ENCODE measurements at regions not wholly inside any gene's neighbourhood (a gene's known extent, or its start where the extent isn't known, plus 50 kb on each side); places are given as distances from the start of the nearest gene placed in this dataset.
"Not testable (repeated sequence)": the region's sequence is repeated elsewhere in the genome, so short reads cannot be mapped to it uniquely, and the experiment has no call there.

DNA sequence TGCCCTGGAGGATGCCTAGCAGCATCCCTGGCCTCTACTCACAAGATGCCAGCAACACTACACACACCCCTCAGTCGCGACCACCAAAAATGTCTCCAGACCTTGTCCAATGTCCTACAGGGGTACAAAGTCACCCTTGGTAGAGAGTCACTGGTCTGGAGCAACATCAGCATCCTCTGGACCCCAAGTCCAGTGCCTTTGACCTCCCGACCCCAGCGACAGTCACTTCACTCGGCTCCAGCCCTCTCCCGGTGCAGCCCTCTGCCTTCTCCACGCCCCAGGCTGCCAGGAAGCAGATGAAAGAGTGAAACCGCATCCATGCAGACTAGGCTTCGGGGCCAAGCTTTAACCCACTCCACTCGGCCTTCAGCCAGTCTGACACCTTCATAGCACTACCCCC, 92.0 kb upstream of the SRSF6 start:
- no peak for DNase-seq (ENCODE audit: low spot score)

DNA sequence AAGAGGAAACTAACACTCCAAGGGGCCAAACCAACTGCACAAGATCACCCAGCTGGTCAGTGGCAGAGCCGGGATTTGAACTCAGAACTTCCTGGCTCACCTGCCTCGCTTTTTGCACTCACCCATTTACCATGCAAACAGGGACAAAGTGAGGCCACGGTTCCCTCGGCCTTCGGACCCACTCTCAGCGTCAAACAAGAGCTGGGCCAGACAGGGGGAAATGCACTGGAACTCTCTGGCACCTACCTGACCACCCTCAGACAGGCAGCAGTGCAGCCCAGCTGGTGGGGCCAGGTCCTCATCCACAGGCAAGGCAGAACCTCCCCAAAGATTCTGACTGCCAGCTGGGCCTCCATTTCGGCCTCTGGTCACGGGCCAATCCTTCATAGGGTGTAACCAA, 93.7 kb upstream of the SRSF6 start:
- DNase-seq (ENCODE audit: low spot score), result no peak

DNA sequence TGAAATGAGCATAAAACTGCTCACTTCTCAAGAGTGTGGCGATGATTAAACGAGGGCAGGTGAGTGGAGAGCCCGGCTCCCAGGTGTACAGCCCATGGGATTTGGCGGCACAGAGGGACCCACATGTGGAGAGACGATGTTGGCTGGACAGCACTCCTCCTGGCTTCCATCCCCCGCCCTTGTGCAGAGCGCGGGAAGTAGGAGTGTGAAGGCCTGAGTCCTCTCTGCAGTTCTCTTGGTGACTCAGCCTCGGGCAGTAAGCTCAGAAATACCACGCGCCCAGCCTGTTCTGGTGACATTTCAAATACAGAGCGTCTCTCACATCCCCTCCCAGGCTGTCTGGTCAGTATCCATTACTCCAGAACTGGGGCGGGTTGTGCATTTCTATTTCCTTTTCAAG, 94.2 kb upstream of the SRSF6 start:
- DNase-seq (ENCODE audit: low spot score), result no peak

DNA sequence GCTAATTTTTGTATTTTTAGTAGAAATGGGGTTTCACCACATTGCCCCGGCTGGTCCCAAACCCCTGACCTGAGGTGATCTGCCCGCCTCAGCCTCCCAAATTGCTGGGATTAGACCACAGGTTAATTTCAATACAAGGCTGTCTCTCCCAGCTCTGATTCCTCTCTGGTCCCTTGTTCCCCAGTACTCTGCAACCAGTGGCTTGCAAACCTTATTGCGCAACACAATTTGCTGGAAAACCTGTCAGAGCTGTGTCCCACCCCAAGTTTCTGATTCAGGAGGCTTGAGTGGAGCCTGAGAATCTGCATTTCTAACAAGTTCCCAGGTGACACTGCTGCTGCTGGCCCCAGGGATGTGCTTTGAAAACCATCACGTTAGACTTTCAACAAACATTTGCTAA, 96.2 kb upstream of the SRSF6 start:
- DNase-seq (ENCODE audit: low spot score), result no peak

DNA sequence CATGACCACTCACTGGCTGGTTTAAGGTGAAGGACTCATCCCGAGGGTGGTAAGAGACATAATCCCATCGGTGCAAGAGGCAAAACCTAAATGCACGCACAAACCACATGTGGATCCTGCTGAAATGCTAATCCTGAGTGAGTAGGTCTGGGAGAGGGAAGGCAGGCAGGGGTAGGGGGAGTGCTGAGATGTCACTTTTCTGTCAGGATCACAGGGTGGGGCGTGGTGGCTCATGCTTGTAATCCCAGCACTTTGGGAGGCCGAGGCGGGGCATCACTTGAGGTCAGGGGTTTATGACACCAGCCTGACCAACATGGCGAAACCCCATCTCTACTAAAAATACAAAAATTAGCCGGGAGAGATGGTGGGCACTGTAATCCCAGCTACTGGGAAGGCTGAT, 97.7 kb upstream of the SRSF6 start:
- DNase-seq (ENCODE audit: low spot score), result no peak

DNA sequence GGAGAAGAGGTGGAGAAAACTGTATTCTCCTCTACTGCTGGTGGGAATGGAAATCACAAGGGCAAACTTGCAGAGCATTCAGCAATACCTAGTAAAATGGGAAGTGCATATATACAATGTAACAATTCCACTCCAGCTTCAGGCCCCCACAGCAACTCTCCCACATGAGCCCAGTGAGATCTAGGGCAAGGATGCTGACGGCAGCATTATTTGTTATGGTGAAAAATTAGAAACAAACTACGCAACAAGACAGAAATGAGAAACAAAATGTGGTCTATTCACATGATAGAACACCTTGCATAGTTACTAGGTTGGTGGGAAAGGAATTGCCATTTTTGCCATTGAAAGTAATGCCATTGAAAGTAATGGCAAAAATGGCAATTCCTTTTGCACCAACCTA, 98.9 kb upstream of the SRSF6 start:
- no peak for DNase-seq (ENCODE audit: low spot score)

DNA sequence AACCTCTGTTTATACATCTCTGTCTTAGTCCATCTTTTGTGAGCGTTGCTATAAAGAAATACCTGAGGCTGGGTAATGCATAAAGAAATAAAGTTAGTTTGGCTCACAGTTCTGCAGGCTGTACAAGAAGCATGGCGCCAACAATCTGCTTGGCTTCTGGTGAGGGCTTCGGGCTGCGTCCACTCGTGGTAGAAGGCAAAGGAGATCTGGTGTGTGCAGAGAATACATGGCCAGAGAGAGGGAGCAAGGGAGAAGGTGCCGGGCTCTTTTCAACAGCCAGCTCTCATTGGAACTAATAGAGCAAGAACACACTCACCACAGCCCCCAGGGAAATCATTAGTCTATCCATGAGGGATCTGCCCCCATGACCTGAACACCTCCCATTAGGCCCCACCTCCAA, 100.3 kb upstream of the SRSF6 start:
- no peak for DNase-seq (ENCODE audit: low spot score)

DNA sequence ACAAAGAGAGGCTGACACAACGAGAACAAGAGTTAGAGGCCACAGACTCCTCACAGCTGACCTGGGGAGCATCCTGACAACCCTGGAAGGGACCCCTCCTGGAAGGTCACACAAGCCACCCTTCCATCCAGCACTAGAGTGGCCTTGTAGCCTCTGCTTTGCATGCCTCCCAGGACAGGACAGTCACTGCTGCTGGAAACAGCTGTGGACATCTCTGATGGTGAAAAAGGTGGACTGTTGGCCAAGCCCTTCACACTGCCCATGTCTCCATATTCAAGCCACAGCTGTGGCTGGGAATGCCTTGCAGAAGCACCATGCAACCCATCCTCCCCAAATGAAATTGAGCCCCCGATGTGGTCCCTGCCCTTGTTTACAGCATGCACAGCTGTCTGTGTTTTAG, 102.1 kb upstream of the SRSF6 start:
- no peak for DNase-seq (ENCODE audit: low spot score)

DNA sequence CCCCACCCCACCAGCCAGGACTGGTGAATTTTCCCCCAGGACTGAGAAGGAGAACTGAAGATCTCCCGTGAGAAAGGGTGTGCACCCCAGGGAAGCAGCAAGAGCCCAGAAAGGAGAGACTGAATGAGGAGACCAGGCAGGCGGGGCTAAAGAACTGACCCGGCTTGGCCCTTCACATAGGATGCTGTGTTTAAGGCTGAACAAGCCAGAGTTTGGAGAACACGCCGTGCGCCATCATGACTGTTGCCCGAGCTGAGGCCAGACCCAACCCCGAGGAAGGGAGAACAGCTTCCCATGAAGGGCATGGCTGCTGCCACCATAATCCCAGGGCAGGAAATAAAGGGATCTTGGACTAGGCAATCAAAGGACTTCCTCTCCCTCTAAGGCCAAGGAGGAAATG, 104.7 kb upstream of the SRSF6 start:
- no peak for DNase-seq (ENCODE audit: low spot score)

DNA sequence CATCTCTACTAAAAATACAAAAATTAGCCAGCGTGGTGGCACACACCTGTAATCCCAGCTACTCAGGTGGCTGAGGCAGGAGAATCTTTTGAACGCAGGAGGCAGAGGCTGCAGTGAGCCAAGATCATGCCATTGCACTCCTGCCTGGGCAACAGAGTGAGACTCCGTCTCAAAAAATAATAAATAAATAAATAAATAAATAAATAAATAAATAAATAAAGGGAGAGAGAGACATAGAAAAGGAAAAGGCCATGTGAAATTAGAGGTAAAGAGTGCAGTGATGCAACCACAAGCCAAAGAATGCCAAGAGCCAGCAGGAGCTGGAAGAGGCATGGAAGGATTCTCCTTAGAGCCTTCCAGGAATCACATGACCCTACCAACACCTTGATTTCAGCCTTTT, 107.0 kb upstream of the SRSF6 start:
- not testable (repeated sequence) for DNase-seq (ENCODE audit: low spot score)

DNA sequence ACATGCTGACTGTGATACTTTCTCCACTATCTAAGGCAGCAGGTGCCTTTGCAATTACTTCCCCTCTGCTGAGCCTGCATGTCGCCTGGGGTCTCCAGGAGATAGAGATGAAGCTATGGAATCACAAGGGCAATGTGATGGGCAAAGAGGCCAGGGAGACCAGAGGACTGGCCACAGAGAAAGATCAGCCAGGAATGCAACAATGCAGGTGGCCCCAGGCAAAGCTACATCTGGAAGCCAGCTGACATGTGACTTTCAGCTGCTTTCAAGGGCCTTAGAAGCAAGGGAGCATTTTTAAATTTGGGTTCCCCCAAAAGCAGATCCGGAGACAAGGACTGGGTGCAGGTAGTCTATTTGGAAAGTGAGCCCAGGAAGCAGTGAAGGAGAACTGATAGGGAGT, 107.9 kb upstream of the SRSF6 start:
- no peak for DNase-seq (ENCODE audit: low spot score)

DNA sequence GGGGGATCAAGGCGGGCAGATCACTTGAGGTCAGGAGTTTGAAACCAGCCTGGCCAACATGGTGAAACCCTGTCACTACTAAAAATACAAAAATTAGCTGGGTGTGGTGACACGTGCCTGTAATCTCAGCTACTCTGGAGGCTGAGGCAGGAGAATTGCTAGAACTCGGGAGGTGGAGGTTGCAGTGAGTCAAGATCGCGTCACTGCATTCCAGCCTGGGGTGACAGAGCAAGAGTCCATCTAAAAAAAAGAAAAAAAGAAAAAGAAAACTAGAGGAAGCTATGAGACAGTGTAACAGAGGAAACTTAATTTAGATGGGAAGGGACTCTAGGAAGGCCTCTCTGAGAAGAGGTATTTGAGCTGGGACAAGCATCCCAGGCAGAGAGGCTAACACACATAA, 109.9 kb upstream of the SRSF6 start:
- DNase-seq (ENCODE audit: low spot score), result not testable (repeated sequence)

DNA sequence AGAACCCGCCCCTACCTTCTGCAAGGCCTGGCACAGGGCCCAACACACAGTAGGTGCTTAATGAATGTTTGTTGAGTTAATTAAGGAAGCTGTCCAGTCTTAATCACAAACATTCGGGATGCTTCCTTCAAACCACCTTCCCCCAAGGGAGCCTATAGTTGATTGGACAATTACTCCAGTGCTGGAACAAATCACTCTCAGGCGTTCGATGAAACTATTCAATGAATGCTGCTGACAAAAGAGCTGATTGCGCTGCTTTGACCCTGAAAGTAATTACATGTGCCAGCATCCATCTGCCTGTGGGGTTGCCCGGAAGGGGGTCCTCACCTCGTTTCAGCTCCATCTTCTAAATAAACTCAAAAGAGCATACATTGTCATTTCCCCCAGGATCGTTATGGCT, 112.0 kb upstream of the SRSF6 start:
- DNase-seq (ENCODE audit: low spot score), result no peak

DNA sequence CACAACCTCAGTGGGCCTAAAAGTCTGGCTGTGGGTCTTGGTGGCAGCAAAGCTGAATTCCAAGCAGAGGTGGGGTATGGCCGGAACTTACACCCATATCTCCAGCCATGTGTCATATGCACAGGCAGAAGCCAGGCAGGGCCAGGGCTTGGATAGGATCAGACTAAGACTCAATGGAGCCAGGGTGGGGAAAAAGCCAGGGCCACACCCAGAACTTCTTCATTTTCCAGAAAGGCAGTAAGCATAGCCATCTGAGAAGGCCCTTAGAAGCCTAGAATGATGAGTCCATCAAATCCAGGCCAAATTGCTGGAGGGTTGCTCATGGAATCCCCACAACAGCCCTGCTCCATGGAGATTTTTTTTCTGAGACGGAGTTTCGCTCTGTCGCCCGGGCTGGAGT, 116.2 kb upstream of the SRSF6 start:
- no peak for DNase-seq (ENCODE audit: low spot score)

DNA sequence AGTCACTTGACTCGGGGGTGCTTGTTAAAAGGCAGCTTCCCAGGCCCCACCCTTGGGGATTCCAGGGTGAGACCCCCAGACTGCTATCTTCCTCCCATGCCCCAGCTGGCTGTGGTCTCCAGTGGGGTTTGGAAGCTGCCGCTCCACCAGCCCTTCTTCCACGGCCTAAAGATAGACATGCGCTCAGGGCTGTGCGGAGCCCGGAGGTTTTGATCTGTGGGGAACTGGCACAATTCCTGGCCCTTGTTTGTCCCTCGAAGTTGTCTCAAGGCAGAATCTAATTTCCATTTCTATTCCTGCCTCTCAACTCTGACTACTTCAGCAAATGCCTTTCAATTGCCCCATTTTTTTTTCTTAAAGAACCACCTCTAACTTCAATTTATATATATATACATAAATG, 120.7 kb upstream of the SRSF6 start:
- no peak for DNase-seq (ENCODE audit: low spot score)

DNA sequence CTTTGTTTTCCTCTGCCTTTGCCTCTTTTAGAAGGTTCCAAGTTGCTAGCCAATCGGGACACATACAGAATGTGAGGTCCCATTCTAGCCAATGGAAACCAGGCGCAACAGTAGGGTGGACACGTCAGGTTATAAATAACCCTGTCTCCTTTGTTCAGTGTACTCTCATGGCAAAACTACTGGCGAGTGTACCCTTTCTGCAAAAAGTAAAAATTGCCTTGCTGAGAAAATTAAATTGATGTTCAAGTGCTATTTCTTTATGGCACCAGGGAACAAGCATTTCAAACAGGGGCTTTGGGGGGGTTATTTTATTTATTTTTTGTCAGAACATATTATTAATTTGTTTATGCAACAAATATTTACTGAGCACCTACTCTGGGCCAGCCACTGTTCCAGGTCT, 123.6 kb upstream of the SRSF6 start:
- DNase-seq (ENCODE audit: low spot score), result no peak

DNA sequence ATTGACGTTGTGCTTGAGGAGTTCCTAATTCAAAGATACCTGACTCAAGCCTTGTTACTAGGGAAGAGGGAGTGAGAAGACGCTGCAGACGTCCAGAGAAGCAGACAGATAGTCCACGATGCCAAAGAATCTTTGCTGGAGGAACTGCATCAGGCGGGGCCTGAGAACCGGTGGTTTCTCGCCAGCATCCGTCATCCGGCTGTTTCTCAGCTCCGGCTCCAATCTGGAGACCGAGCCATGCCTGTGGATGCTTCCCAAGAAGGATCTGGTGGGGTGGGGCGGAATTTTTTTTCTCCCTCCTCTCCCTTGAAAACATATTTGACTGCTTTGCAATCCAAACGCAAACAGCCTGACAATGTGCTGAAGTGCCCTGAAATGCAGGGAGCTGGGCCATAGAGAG, 125.8 kb upstream of the SRSF6 start:
- DNase-seq (ENCODE audit: low spot score), result no peak

DNA sequence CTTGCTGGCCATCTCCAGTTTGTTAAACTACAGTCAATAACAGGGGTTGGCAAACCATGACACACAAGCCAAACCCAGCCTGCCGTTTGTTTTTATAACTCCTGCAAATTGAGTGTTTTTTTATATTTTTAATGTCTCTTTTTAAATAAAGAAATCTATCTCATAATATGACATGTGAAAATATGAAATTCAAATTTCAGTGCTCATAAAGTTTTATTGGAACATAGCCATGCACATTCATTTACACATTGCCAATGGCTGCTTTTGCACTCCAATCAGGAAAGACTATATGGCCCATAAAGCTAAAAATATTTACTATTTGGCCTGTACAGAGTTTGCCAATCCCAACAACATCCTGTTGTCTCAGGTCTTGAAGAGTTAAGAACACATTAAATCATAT, 129.0 kb upstream of the SRSF6 start:
- peak; percentile 6 for DNase-seq (ENCODE audit: low spot score)

DNA sequence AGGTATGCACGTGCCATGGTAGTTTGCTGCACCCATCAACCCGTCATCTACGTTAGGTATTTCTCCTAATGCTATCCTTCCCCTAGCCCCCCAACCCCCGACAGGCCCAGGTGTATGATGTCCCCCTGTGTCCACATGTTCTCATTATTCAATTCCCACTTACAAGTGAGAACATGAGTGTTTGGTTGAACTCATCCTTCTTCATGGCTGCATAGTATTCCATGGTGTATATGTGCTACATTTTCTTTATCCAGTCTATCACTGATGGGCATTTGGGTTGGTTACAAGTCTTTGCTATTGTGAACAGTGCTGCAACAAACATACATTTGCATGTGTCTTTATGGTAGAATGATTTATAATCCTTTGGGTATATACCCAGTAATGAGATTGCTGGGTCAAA, 130.5 kb upstream of the SRSF6 start:
- peak; percentile 24 for DNase-seq (ENCODE audit: low spot score)

DNA sequence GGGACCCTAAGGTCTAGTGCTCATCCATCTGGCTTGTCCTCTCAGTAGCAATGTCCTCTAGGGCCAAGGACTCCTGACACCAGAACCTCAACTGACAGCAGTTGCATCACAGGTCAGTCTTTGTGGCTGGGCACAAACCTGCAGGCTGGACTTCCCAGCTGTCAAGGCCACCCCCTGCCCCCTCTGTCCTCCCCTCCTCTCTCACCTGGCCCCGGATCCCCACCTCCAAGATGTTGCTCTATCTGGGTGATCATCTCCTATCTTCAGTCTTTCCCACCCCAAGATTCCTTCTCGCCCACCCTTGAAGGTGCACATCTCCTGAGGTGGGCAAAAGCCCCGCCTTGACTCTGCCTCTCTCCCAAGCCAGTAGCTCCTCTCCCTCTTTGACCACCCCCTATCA, 131.8 kb upstream of the SRSF6 start:
- peak; percentile 55 for DNase-seq (ENCODE audit: low spot score)

DNA sequence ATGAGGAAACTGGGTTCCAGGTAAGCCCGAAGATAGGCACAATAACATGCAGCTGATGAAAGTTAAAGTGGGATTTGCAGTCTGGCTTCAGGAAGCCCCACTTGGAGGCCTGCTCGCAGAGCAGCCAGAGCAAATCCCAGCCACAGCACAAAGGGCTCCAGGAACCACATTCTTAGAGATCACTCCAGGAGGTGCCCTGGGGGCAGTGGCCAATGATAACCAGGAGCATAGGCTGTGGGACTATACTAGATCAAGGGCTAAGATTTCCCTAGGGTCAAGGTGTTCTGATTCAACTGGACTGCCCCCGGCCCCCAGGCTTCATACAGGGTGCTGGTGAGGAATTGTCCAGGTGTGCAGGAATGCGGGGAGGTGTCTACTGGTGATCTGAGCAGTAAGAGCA, 133.9 kb upstream of the PTPRT start:
- peak; percentile 33 for DNase-seq (ENCODE audit: low spot score)

DNA sequence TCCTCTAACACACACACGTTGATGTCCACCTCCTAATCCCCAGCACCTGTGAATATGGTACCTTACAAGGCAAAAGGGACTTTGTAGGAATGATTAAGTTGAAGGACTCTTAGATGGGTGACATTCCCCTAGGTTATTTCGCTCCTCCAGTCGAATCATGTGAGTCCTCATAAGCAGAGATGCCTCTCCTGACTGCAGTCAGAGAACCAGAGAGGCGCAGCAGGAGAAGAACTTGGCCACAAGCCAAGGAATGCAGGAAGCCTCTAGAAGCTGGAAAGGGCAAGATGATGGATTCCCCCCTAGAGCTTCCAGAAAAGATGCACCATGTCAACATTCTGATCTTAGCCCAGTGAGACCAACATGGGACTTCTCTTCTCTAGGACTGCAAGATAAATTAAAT, 133.1 kb upstream of the PTPRT start:
- DNase-seq (ENCODE audit: low spot score), result no peak

DNA sequence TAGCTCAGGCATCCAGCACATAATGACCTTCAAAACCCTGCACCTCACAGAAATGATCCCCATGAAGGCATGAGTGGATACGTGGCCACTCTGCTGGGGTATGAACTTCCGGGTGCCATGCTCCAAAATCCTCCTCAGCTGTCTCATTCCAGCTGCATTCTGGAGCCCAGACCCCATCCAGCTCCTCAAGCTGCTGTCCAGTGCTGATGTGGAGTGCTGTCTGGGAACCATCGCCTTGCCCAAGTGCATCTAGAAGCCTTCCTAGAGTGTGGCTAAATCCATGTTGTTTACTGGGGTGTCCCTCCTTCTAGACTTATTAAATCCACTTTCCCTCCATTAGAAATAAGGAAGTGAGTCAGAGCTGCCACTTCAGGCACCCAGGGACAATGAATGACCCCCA, 130.8 kb upstream of the PTPRT start:
- no peak for DNase-seq (ENCODE audit: low spot score)

DNA sequence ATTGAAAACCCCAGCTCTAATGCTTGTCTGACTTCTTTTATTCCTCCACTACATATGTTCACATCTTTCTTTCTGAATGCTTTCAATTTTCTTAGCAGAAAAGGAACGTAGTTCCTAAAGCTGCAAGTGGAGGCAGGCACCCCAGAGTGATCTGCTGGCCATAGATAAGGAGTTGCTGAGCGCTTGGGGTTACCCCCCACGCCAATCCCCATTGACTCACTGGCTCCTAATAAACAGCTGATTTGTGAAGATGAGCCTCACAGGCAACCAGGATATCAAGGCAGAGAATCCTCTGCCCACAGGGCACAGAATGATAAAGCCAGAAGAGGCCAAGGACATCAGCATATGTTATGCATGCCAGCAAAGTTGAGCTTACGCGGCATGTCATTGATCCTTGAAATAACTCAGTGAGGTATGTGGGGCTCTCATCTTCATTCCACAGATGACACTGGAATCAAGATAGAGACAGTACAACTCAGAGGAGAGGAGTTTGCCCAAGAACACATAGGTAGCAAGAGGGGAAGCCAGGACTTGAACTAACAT, 129.1 kb upstream of the PTPRT start:
- DNase-seq (ENCODE audit: low spot score), result peak; percentile 16

Measured in mesenteric fat pad (tissue), 1 donor.